WTC11 (cell line): ENCODE measurements at regions not wholly inside any gene's neighbourhood (a gene's known extent, or its start where the extent isn't known, plus 50 kb on each side); places are given as distances from the start of the nearest gene placed in this dataset.

Experiments used
- ELF4 ChIP-seq: sonication (generic); formaldehyde crosslinking; IDR thresholded peaks from 2 replicates; pipeline ENCODE4 v1.8.1; 2022; ENCODE audit warnings: low read depth, mild to moderate bottlenecking, moderate library complexity, missing genetic modification reagents
- EMX1 ChIP-seq: fragments of 250-450 bp; sonication (Bioruptor Pico); IDR thresholded peaks from 2 replicates; pipeline ENCODE4 v1.8.0; 2021; ENCODE audit warnings: mild to moderate bottlenecking
- NFE2L1 ChIP-seq: sonication (generic); formaldehyde crosslinking; IDR thresholded peaks from 2 replicates; pipeline ENCODE4 v1.8.1; 2023; ENCODE audit warnings: missing genetic modification reagents
- NFYB ChIP-seq: sonication (generic); formaldehyde crosslinking; conservative IDR thresholded peaks from 2 replicates; pipeline ENCODE4 v1.8.0; 2022; ENCODE audit warnings: low read depth, missing genetic modification reagents
- ZNF121 ChIP-seq: sonication (generic); formaldehyde crosslinking; IDR thresholded peaks from 2 replicates; pipeline ENCODE4 v1.8.0; 2023; ENCODE audit warnings: missing genetic modification reagents
- ZNF138 ChIP-seq: sonication (generic); formaldehyde crosslinking; conservative IDR thresholded peaks from 2 replicates; pipeline ENCODE4 v1.8.1; 2022; ENCODE audit warnings: mild to moderate bottlenecking, moderate library complexity, missing genetic modification reagents
- ZNF232 ChIP-seq: sonication (generic); formaldehyde crosslinking; IDR thresholded peaks from 2 replicates; pipeline ENCODE4 v1.8.0; 2022; ENCODE audit warnings: mild to moderate bottlenecking, missing genetic modification reagents
- ZNF317 ChIP-seq: sonication (generic); formaldehyde crosslinking; IDR thresholded peaks from 2 replicates; pipeline ENCODE4 v1.8.1; 2023; ENCODE audit warnings: low read depth, mild to moderate bottlenecking, moderate library complexity, missing genetic modification reagents, borderline replicate concordance
- TF ChIP-seq, protein P1 (sequence below): sonication (generic); formaldehyde crosslinking; IDR thresholded peaks from 2 replicates; pipeline ENCODE4 v1.8.0; 2023; ENCODE audit warnings: missing genetic modification reagents
- TF ChIP-seq, protein P2 (sequence below): sonication (generic); formaldehyde crosslinking; IDR thresholded peaks from 2 replicates; pipeline ENCODE4 v1.8.1; 2022; ENCODE audit warnings: low read depth, missing genetic modification reagents, borderline replicate concordance
- TF ChIP-seq, protein P3 (sequence below): fragments of 200-600 bp; IDR thresholded peaks from 2 replicates; pipeline ENCODE4 v1.8.0; 2022; ENCODE audit warnings: antibody characterized with exemption
- TF ChIP-seq, protein P4 (sequence below): sonication (generic); formaldehyde crosslinking; IDR thresholded peaks from 2 replicates; pipeline ENCODE4 v1.8.0; 2022; ENCODE audit warnings: mild to moderate bottlenecking, missing genetic modification reagents
- TF ChIP-seq, protein P5 (sequence below): sonication (generic); formaldehyde crosslinking; IDR thresholded peaks from 2 replicates; pipeline ENCODE4 v1.8.1; 2023; ENCODE audit warnings: mild to moderate bottlenecking, missing genetic modification reagents
- TF ChIP-seq, protein P6 (sequence below): sonication (generic); formaldehyde crosslinking; IDR thresholded peaks from 2 replicates; pipeline ENCODE4 v1.8.1; 2023; ENCODE audit warnings: mild to moderate bottlenecking, missing genetic modification reagents, moderate library complexity

DNA sequence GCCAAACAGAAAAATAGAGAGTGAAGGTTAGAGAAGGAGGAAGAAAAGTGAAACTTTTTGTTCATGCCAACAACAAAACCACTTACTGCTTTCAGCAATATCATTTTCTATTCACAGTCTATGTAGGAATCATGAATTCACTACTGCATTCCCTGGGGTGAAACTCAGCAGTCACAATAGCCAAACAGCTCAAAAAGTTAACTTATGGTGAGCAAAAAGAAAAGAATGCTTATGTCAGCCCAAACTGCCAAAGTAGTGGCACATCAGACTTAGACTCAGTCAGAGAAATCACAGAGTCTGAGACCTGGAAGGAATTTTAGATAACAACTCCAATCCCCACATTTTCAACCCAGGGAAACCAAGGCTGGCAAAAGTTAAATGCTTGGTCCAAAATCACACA lies 238.7 kb upstream of the TMCO5A start:
- TF ChIP-seq, protein P1, sequence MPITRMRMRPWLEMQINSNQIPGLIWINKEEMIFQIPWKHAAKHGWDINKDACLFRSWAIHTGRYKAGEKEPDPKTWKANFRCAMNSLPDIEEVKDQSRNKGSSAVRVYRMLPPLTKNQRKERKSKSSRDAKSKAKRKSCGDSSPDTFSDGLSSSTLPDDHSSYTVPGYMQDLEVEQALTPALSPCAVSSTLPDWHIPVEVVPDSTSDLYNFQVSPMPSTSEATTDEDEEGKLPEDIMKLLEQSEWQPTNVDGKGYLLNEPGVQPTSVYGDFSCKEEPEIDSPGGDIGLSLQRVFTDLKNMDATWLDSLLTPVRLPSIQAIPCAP: no peak
- TF ChIP-seq, protein P2, sequence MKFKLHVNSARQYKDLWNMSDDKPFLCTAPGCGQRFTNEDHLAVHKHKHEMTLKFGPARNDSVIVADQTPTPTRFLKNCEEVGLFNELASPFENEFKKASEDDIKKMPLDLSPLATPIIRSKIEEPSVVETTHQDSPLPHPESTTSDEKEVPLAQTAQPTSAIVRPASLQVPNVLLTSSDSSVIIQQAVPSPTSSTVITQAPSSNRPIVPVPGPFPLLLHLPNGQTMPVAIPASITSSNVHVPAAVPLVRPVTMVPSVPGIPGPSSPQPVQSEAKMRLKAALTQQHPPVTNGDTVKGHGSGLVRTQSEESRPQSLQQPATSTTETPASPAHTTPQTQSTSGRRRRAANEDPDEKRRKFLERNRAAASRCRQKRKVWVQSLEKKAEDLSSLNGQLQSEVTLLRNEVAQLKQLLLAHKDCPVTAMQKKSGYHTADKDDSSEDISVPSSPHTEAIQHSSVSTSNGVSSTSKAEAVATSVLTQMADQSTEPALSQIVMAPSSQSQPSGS (CRISPR knock-in tag): no peak
- TF ChIP-seq, protein P3, sequence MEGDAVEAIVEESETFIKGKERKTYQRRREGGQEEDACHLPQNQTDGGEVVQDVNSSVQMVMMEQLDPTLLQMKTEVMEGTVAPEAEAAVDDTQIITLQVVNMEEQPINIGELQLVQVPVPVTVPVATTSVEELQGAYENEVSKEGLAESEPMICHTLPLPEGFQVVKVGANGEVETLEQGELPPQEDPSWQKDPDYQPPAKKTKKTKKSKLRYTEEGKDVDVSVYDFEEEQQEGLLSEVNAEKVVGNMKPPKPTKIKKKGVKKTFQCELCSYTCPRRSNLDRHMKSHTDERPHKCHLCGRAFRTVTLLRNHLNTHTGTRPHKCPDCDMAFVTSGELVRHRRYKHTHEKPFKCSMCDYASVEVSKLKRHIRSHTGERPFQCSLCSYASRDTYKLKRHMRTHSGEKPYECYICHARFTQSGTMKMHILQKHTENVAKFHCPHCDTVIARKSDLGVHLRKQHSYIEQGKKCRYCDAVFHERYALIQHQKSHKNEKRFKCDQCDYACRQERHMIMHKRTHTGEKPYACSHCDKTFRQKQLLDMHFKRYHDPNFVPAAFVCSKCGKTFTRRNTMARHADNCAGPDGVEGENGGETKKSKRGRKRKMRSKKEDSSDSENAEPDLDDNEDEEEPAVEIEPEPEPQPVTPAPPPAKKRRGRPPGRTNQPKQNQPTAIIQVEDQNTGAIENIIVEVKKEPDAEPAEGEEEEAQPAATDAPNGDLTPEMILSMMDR: no peak
- TF ChIP-seq ZNF232 (CRISPR knock-in tag) (no peak), NFYB (CRISPR knock-in tag) (no peak), EMX1 (CRISPR knock-in tag) (no peak), NFE2L1 (CRISPR knock-in tag) (no peak), ELF4 (CRISPR knock-in tag) (no peak), ZNF138 (CRISPR knock-in tag) (no peak), ZNF121 (CRISPR knock-in tag) (no peak), ZNF317 (no peak)
- TF ChIP-seq, protein P4, sequence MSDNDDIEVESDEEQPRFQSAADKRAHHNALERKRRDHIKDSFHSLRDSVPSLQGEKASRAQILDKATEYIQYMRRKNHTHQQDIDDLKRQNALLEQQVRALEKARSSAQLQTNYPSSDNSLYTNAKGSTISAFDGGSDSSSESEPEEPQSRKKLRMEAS (CRISPR knock-in tag): no peak
- TF ChIP-seq, protein P5, sequence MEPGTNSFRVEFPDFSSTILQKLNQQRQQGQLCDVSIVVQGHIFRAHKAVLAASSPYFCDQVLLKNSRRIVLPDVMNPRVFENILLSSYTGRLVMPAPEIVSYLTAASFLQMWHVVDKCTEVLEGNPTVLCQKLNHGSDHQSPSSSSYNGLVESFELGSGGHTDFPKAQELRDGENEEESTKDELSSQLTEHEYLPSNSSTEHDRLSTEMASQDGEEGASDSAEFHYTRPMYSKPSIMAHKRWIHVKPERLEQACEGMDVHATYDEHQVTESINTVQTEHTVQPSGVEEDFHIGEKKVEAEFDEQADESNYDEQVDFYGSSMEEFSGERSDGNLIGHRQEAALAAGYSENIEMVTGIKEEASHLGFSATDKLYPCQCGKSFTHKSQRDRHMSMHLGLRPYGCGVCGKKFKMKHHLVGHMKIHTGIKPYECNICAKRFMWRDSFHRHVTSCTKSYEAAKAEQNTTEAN (CRISPR knock-in tag): no peak
- TF ChIP-seq, protein P6, sequence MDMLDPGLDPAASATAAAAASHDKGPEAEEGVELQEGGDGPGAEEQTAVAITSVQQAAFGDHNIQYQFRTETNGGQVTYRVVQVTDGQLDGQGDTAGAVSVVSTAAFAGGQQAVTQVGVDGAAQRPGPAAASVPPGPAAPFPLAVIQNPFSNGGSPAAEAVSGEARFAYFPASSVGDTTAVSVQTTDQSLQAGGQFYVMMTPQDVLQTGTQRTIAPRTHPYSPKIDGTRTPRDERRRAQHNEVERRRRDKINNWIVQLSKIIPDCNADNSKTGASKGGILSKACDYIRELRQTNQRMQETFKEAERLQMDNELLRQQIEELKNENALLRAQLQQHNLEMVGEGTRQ: no peak
